Type B pancreatic cell (in vitro differentiated cells): ENCODE measurements at regions not wholly inside any gene's neighbourhood (a gene's known extent, or its start where the extent isn't known, plus 50 kb on each side); places are given as distances from the start of the nearest gene placed in this dataset.

ENCODE experiments used
- DNase-seq: peaks from one replicate; pipeline ENCODE4 v3.0.0; 2021; ENCODE audit warnings: mixed read lengths; ENCODE audit not compliant: unreplicated experiment; ENCODE audit errors: extremely low spot score
- H3K27ac Mint-ChIP-seq: 2 replicates; pipeline ENCODE4 v1.8.0; 2021; ENCODE audit warnings: mild to moderate bottlenecking, mixed read lengths
- H3K27me3 Mint-ChIP-seq: 2 replicates; pipeline ENCODE4 v1.8.0; 2021; ENCODE audit warnings: mixed read lengths
- H3K36me3 Mint-ChIP-seq: 2 replicates; pipeline ENCODE4 v1.8.0; 2021; ENCODE audit warnings: mixed read lengths
- H3K4me1 Mint-ChIP-seq: one replicate; pipeline ENCODE4 v1.8.0; 2021; ENCODE audit warnings: mixed read lengths; ENCODE audit not compliant: unreplicated experiment
- H3K4me3 Mint-ChIP-seq: 2 replicates; pipeline ENCODE4 v1.8.0; 2021; ENCODE audit warnings: mild to moderate bottlenecking, mixed read lengths
- H3K9me3 Mint-ChIP-seq: 2 replicates; pipeline ENCODE4 v1.8.0; 2021; ENCODE audit warnings: mixed read lengths
- TF ChIP-seq, protein P1 (sequence below): fragments of 200-600 bp; sonication (generic); conservative IDR thresholded peaks from 2 replicates; pipeline ENCODE4 v1.5.0; 2021; ENCODE audit warnings: antibody characterized with exemption, mild to moderate bottlenecking

GRCh38 chr16:85501900-85502299 lies 111.2 kb upstream of the GSE1 start:
- Mint-ChIP-seq H3K36me3 (no peaks in the 10 kb centered on the region), H3K27ac (no peak overlapping the region), H3K4me3 (no peak overlapping the region), H3K27me3 (peaks cover 19% of the 10 kb centered on the region), H3K9me3 (no peaks in the 10 kb centered on the region), H3K4me1 (peaks cover 33% of the 10 kb centered on the region)
- TF ChIP-seq, protein P1, sequence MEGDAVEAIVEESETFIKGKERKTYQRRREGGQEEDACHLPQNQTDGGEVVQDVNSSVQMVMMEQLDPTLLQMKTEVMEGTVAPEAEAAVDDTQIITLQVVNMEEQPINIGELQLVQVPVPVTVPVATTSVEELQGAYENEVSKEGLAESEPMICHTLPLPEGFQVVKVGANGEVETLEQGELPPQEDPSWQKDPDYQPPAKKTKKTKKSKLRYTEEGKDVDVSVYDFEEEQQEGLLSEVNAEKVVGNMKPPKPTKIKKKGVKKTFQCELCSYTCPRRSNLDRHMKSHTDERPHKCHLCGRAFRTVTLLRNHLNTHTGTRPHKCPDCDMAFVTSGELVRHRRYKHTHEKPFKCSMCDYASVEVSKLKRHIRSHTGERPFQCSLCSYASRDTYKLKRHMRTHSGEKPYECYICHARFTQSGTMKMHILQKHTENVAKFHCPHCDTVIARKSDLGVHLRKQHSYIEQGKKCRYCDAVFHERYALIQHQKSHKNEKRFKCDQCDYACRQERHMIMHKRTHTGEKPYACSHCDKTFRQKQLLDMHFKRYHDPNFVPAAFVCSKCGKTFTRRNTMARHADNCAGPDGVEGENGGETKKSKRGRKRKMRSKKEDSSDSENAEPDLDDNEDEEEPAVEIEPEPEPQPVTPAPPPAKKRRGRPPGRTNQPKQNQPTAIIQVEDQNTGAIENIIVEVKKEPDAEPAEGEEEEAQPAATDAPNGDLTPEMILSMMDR, result no peak
- DNase-seq, result no peak

GRCh38 chr16:85502357-85502756 lies 110.8 kb upstream of the GSE1 start:
- TF ChIP-seq, protein P1, result no peak
- no peak overlapping the region for H3K27ac Mint-ChIP-seq
- peaks cover 19% of the 10 kb centered on the region for H3K27me3 Mint-ChIP-seq
- H3K4me3 Mint-ChIP-seq, result no peak overlapping the region
- H3K36me3 Mint-ChIP-seq, result no peaks in the 10 kb centered on the region
- no peak for DNase-seq
- H3K9me3 Mint-ChIP-seq, result no peaks in the 10 kb centered on the region
- H3K4me1 Mint-ChIP-seq, result peaks cover 38% of the 10 kb centered on the region

- Mint-ChIP-seq H3K4me1 (peaks cover 42% of the 10 kb centered on the region), H3K27ac (no peak overlapping the region)
These were observed 109.4 kb upstream of the GSE1 start for GRCh38 chr16:85503679-85504231.

GRCh38 chr16:85504242-85504641 lies 108.9 kb upstream of the GSE1 start:
- no peak for DNase-seq
- Mint-ChIP-seq H3K36me3 (peaks cover 4% of the 10 kb centered on the region), H3K27me3 (peaks cover 15% of the 10 kb centered on the region), H3K4me1 (peaks cover 45% of the 10 kb centered on the region), H3K9me3 (no peaks in the 10 kb centered on the region), H3K4me3 (no peak overlapping the region), H3K27ac (no peak overlapping the region)
- TF ChIP-seq, protein P1, result no peak

More at GRCh38 chr16:85503679-85504231, 109.4 kb upstream of the GSE1 start:
- H3K4me3 Mint-ChIP-seq, result no peak overlapping the region
- no peaks in the 10 kb centered on the region for H3K9me3 Mint-ChIP-seq
- TF ChIP-seq, protein P1, result no peak
- DNase-seq, result no peak
- H3K36me3 Mint-ChIP-seq, result peaks cover 1% of the 10 kb centered on the region
- peaks cover 15% of the 10 kb centered on the region for H3K27me3 Mint-ChIP-seq

GRCh38 chr16:85505794-85506634 lies 107.1 kb upstream of the GSE1 start:
- DNase-seq, result no peak
- H3K4me3 Mint-ChIP-seq, result no peak overlapping the region
- TF ChIP-seq, protein P1, result no peak
- peaks cover 15% of the 10 kb centered on the region for H3K27me3 Mint-ChIP-seq
- peaks cover 41% of the 10 kb centered on the region for H3K4me1 Mint-ChIP-seq
- no peak overlapping the region for H3K27ac Mint-ChIP-seq
- H3K9me3 Mint-ChIP-seq, result no peaks in the 10 kb centered on the region
- H3K36me3 Mint-ChIP-seq, result peaks cover 4% of the 10 kb centered on the region
